ENCODE measurements at regions not wholly inside any gene's neighbourhood (a gene's known extent, or its start where the extent isn't known, plus 50 kb on each side); places are given as distances from the start of the nearest gene placed in this dataset.
"Not testable (repeated sequence)": the region's sequence is repeated elsewhere in the genome, so short reads cannot be mapped to it uniquely, and the experiment has no call there.

DNA sequence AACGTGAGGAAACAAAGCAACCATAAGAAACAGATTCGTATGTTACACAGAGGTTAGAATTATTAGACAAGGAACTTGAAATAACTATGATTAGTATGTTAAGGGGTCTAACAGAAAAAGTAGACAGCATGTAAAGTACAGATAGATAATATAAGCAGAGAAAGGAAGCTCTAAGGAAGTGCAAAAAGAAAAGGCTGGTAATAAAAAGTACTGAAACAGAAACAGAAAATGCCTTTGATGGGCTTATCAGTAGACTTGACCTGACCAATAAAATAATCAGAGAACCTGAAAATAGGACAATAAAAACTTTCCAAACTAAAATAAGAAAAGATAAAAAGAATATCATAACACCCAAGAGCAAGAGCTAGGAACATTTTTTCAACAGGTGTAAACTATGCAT, 225.8 kb downstream of the RND3 start:
- no peak for DNase-seq

DNA sequence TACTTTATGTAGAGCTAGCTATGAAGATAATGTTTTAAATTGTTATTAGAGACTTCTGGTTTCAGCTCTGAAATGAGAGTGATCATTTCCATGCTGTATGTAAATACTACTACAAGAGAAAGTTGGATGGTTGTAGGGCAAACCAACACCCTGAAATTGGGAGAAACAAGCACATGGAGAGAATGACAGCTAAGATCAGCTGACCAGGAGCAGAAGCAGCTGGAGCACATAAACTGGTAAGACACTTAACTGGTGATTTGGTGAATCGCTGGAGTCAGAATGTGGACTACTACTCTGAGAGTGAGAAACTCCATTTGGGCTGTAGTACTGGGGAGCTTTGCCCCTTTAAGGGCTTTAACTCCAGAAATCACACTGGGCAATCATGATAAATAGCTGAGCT, 226.8 kb downstream of the RND3 start:
- no peak for DNase-seq

DNA sequence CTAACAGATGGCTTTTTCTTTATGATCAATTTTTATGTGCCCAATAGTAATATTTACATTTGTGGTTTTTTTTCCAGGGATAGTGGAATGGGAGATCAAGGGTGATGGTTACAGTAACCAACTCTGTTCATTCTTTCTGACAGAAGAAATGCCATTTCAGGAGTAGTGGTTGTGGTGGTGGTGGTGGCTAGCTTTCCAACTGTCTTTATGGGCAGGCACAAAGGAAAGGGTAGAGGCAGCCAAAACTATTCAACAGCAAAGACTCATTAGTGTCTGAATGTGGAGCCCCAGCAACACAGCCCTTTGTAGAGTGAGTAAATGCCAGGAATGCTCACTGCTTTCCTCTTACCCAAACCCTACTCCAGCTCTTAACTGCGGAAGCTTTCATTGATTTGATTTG, 227.7 kb downstream of the RND3 start:
- DNase-seq, result no peak

DNA sequence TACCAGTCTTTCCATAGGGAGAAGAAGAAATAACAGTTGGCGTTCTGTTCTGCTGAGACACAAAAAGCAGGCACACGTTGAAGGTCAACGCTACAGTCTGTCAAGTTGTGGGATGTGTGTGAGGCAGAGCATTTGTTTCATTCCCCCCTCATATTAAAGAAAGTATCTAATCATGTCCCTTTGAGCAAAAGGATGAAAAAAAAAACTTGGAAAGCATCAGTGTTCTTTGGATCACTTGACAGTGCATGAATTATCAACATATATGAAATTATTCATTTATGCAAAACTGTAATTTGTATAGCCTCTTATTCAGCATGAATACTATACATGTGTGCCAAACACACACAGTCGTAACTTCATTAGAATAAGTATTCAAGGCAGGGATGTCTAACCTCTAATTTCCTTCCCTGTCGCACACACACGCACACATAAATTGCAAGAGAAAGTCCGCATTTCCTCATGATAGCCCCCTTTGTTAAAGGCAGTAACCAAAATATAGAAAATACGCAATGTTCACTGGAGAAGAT, 228.6 kb downstream of the RND3 start:
- no peak for DNase-seq

DNA sequence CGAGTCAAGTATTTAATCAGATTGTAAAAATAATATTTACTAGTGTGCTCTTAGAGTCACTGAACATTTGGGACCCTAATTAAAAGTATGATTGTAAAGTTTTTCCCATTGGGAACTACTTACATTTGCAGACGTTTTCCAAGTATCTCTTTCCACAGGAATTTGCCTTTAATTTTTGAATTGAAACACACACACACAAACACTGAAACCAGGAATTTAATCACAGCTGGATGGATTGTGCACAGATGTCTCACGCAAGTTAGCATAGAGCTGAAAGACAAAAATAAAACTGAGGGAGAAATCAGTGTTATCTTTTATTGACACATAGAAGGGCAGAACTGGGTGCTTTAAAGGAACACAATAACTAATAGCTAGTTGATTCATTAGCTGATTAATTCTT, 230.7 kb downstream of the RND3 start:
- no peak for DNase-seq

DNA sequence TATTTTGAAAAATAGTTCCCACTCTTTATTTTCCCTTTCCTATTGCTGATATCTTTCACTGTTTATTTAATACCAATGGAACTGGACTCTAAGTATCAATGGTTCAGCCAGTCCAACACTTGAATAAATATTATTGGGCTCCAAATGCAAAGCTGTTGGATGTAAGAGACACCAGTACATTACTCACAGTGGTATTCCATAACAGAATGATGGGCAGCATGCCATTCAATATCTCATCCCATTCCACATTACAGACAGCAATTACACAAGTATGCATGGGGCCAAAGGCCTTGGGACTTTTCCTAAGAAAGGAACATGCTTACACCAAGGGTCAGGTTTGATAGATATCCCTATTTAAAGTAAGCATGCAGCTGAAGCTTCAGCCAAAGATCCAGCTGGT, 231.9 kb downstream of the RND3 start:
- no peak for DNase-seq

DNA sequence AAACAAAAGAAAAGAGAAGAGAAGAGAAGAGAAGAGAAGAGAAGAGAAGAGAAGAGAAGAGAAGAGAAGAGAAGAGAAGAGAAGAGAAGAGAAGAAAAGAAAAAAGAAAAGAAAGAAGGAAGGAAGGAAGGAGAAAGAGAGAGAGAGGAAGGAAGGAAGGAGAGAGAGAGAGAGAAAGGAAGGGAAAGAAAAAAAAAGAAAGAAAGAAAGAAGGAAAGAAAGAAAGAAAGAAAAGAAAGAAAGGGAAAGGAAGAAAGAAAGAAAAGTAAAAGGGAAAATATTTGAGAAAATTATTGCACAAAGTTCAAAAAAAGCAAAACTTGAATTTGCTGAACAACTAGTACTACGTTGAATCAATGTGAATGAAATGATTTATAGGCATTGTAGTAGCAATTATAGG, 237.7 kb downstream of the RND3 start:
- DNase-seq, result not testable (repeated sequence)

DNA sequence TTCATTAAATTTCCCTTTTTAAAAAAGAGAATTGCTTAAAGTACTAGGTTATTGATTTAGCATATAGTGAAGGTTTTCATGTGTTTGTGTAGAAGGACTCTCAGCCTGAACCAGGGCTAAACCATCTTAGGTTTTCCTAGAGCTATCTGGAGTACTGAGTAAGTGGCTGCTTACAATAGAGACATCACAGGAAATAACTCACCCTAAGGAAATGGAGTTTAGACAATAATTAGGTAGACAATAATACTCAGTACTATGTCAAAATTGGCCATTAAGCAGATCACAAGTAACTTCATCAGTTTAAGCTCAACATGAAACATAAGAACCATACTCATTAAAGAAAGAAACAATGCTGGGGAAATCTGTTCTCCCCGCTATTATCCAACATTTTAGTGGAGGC, 240.0 kb downstream of the RND3 start:
- DNase-seq, result no peak

DNA sequence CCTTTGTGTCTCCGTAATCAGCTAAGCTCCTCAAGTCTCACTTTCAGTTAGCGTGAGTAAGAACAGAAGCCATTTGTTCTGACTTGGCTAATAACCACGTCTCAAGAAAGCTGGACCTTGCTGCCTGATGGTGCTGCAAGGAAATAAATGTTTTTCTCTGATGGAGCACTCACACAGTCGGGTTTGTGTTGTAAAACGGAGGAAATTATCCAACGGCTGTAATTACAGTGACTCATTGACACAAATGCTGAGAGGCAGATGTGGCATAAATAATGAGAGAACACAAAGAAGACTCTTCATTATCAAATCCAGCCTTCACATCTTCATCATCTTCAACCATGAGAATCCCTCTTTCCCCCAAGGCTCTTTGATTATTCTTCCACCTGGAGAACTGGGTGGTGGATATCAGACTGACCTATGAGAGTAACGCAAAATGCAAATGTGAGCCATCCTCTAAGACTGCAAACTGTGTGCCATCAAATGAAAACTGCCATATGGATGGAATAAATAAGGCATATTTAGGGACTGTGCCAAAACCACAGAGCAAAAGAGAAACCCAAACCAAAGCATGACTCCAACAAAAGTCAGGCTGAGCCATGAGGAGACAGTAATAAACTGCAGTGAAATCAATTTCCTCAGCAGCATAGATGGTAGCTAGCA, 252.6 kb downstream of the RND3 start:
- no peak for DNase-seq

DNA sequence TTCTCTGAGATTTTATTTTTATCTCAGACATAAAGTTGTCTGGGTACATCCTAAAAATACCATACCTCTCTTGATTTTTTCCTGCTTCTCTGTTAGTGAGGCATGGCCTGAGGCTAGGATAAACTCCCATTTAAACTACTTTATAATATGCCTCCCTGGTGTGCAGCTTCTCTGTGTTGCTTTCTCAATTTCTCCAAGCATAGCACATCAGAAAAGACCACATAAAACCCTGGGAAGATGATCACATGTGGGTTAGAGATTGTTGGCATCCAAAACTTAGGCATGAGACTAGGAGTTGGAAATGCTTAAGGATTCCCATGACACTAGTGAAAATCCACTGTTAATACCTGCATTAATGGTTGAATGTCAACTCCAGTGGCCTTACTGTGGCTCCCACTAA, 254.6 kb downstream of the RND3 start:
- DNase-seq, result no peak

DNA sequence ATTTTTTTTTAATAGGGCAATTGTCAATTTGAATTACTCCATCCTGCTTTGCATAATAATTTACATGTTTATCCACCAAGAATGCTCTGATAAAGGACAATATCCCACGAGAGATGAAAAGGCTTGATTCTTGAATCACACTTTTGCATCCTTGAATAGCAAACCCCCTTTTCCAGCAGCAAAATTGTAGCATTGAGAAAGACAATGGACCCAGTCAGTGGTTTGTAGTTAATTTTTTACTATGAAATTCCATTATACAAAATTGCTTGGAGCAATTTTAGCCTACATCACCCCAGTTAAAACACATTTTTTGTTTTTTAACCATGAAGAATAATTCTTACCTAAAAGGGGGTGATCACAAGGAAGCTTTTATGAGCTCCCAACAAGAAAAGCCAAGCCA, 255.1 kb downstream of the RND3 start:
- no peak for DNase-seq

DNA sequence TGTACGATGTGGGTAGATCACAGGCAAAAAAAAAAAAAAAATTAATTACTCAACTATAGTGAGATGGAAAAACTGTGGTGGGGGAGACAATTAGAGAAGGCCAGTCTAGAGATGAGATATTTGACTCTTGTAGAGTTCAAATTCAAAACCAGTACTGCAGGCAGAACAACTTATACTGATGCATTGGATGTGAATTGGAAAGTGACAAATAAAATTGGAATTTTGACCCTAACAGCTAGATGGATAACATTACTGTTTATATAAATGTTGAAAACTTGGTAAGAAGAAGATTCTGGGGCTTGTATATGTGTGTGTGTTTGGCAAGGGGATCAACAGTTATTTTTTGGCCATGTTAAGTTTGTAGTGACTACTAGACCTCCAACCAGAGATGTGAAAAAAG, 256.9 kb downstream of the RND3 start:
- DNase-seq, result no peak

DNA sequence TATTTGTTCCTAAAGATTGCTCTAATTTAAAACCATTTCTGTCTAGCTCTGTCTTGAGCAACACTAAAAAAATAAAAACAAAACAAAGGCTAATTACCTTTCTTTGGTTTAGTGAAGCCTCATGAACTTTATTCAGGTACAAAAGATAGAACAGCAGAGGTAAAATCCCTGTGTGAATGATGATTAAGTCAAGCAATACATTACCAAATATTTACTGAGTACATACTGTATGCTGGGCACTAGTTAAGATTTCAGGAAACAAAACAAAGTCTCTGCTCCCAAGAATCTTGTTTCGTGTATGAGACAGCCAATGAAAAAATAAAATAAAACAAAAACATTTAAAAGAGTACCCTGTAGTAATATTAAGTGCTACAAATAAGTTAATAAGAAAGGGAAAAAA, 257.5 kb downstream of the RND3 start:
- DNase-seq, result no peak

DNA sequence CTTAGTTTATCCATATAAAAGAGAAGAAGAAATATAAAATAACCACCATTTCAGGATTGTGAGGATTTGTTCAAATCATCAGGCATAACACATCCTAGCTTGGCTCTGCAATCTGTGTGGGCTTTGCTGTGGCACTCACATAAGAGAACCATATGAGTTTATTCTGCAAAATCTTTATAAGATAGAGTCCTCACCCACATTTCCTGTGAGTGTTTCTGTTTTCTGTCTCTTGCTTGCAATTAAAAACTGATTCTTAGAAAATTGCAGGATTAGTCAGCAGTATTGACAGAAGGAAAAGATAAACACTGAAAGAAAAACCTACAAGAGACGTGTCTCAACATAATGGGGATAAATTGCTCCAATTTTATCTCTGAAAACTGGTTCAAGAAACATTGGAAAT, 258.5 kb downstream of the RND3 start:
- no peak for DNase-seq

DNA sequence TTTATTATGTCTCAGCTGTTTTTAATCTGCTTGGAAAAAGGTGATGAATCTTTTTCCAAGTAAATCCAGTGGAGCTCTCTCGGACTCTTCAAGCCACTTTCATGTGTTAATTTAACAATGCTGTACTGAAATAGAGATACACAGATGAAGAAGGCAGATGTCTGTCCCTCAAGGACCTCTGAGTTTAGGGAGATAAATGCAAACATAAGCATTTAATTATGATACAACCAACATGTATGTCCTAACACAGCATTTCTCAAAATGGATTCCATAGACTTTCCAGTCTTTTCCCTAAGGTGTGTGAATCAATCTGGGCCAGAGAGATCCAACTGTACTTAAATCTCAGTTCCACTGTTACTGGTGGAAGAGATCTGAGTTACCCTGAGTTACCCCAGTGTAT, 262.4 kb downstream of the RND3 start:
- DNase-seq, result no peak

DNA sequence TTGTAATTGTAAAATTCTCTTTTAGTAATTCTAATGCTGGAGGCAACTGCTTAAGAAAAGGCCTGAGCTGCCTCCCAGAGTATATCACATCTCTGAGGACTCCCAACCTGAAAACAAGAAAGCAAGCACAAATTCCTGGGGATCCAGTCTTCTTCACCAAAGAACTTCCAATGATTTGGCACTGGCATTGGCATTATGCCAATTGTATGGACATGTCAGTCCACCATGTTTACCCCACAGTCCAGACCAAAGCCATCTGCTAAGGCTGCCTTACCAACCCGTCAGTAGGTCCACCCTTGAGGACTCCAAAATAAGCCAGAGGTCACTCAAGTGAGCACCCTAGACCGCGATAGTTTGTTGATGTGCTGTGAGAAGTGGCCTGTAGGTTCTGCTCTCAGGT, 263.1 kb downstream of the RND3 start:
- no peak for DNase-seq

DNA sequence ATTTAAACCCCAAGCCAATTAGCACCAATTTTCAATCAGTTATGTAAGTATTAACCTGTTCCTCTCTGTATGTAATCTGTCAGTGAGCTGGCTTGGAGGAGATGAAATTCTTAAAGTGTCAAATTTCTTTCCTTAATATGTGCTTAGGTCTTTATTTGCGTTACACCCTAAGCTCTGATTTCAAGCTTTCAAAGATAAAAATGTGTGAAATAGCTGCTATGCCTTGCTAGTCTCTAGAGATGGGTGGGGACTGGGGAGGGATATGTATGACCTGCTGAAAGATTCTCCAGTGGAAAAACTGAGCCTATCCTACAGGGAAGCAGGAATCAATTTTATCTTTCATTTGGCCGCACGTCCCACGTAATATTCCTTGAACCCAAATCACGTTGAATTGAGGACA, 264.5 kb downstream of the RND3 start:
- no peak for DNase-seq

DNA sequence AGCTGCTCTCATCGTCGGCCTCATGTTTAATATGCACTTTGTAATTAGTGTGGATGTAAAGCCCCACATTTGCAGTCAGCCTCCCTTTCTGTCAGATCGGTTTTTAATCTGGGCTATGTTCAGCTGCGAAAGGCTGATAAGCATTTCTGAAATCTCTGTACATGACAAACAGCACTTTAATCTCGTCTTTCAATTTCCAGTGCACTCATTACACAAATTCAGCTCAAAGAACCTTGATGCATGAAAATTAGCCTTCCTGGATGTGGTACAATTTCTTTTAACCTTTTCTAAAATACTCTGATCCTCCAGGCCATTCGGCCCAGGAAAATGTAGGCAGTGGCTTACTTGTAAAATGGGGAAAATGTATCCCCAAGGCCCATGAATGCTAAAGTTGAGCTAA, 265.1 kb downstream of the RND3 start:
- DNase-seq, result no peak

DNA sequence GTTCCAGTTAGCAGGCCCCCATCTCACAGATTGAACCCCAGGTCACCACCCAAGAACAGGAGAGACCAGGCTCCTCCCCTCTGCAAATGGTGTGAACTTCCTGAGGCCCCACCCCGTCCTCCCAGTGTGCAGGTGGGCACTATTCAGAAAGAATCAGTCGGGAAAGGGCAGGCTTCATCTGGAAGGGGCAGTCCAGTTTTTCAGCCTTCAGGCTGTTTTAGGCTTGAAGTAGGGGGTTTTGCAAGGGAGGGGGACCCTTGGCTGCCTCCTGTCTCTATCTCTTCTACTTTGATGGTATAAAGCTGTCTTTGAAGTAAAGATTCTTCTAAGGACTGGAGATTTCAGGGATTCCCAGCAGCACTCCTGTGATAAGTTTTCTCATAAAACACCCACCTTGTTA, 267.6 kb downstream of the RND3 start:
- DNase-seq, result no peak

DNA sequence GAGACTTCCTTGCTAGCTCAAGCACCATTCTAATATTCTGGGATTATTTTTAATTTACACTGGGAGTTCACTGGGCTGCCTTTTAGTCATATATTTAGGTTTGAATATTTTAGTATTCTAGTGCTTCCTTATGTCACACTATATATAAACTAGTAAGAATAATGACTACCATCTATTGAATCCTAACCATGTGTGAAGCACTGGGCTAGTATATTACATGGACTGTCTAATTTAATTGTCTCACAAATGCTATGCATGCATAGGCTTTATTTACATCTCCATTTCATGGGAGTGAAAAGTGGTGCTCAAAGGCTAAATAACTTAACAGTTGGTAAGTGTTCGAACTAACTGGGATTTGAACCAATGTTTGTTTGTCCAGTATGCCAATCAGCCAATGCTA, 272.4 kb downstream of the RND3 start:
- no peak for DNase-seq

DNA sequence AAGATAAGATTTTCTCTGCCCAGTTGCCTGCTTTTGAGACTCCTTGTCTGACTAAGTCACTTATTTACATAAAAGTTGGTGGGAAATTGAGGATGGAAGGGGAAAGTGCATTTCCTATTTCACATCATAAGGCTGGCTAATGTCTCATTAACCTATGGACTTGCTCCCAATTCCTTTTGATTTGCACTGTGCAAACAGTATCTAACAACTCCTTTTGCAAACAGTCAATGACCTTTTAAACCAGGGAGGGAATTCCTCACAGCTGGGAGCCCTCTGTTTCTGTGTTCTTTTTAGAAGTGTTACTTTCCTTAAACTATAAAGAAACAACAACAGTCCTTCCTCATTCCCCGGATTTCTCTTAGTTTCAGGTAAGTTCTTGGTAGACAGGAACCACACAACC, 272.8 kb downstream of the RND3 start:
- DNase-seq, result no peak

DNA sequence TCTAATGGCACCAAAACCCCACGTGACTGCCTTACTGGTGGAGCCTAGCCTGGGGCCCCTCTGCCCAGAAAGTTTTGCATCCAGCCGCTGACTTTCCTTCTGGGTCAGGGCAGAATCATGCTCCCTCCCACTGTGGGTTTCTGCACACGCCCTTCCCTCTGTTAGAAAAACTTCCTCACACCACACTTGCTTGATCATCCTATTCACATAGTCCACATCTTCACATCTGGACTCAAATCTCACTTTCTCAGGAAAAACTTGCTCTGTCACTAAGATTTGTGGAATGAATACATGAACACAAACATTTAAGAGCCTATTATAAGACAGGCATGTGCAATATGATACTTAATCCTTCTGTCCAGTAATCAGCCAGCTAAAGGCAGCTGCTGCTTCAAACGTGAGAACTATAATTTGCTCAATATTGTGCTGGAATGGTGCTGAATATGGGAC, 274.7 kb downstream of the RND3 start:
- DNase-seq, result no peak

DNA sequence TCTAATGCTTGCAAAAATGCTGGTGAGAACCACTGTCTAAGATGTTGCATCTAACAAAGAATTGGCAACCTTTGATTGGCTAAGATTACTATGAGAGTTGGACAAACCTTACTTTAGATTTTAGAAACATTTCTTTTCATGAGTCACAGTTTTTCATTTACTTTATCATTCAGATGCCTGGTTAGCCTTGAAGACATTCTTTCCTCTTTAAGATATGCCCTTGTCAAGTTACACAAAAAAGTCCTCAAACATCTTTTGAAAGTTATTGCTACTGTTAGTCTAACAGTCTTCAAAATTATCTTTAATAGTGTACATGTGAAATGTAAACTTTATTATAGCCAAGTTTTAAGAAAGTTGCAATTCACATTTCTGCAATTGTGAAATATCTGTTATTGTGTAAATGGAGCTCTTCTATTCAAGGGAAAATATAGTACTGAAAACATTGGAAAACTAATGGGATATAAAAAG, 276.3 kb downstream of the RND3 start:
- DNase-seq, result no peak

DNA sequence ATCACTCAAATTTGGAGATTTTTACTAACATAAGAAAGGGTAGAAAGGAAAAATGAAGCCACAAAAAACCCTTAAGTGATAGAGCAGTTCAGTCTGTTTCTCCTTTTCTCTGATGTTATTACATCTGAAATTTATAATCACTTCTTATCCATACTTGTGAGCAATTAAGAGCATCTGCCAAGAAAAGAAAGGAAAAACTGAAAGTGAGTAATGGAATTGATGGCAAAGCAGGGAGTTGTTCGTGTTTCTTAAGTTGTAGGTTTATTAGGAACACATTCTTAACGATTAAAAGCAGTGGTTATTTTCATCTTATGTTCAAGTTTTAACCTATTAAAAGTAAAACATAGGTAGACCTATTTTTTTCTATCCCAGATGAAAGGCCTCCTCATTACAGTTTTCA, 277.7 kb downstream of the RND3 start:
- DNase-seq, result no peak

DNA sequence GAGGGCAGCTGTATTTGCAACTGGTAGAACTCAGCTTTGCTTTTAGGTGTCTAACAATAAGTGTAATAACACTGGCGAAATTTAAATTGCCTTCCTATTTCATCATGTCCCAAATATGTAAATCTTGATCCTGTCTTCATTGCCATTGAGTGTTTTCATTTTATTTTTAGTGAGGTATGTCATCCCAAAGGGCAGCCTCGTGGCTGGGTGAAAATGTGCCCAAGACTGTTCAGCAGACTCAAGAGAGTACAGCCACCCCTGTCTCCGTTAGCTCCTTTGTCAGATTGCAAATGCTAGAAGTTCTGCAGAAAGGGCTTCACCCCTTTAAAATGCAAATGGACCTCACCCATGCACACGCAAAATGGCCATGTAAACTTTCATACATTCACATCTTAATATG, 278.8 kb downstream of the RND3 start:
- no peak for DNase-seq

Data from MV-4-11 (cell line).